GM18499 (cell line): ENCODE measurements at regions not wholly inside any gene's neighbourhood (a gene's known extent, or its start where the extent isn't known, plus 50 kb on each side); places are given as distances from the start of the nearest gene placed in this dataset.
"Not testable (repeated sequence)": the region's sequence is repeated elsewhere in the genome, so short reads cannot be mapped to it uniquely, and the experiment has no call there.

ENCODE experiments used
- ATAC-seq: cut with Tn5 transposase; IDR thresholded peaks from one replicate; pipeline ENCODE4 v1.9.1; 2021; ENCODE audit warnings: moderate number of reproducible peaks; ENCODE audit not compliant: insufficient read depth, unreplicated experiment

GRCh38 chr13:69649063-69649392, 458.6 kb upstream of the ATXN8OS start:
- ATAC-seq: no peak

DNA sequence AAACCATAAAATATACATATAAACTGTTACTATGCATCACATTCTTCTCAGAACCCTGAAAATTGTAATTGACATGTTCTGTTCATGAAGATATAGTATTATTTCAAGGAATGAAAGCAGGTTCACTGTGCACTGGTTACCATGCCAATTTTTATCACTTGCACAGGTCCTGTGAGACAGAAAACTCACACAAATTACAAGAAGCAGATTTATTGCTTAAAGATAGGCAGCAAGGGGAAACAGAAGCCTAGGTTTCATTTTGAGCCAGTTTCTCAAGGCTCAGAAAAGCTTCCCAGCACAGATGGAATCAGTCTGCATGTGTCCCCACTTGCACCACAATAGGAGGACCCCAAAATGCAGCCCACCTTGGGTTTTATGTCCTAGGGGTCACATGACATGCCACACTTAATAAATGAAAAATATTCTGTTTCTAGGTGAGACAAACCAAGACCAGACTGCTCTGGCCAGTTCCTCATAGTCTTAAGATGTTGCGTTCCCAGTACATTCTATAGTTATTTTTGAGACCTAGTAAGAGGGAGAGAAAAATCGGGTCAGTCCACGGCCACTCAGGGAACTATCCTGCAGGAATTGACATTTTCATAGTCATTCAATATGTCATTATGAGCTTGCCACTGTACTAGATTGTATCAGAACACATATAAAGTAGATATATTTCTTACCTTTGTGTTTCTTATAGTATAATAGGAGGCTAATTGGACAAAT, 459.1 kb upstream of the ATXN8OS start:
- no peak for ATAC-seq

DNA sequence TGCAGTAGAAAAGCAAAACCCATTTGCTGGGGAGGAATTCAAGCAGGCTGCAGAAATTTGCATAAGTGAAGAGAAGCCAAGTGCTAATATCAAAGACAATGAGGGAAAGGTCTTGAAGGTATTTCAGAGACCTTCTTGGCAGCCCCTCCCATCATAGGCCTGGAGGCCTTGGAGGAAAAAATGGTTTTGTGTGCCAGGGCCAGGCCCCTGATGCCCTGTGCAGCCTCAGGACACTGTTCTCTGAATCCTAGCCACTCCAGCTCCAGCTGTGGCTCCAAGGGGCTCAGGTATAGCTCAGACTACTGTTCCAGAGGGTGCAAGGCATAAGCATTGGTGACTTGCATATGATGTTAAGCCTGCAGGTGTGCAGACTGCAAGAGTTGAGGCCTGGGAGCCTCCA, 463.2 kb upstream of the ATXN8OS start:
- no peak for ATAC-seq

DNA sequence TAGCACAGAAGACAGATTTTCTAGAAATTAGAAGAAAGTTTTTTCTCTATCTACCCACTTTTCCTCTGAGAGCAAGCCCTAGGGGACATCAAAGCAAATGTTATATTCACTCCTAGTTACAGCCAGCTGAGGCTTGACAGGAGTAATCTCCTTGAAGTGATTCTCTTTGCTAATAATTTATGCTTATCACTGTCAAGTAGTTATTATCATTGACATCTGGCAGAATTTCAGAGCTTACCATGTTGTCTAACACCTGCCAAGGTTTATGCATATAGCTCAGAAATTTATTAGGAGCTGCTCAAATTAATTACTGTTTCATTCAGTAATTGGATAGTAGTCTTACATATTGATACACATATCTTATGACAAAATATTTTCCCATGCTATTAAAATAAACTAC, 465.9 kb upstream of the ATXN8OS start:
- ATAC-seq: no peak

DNA sequence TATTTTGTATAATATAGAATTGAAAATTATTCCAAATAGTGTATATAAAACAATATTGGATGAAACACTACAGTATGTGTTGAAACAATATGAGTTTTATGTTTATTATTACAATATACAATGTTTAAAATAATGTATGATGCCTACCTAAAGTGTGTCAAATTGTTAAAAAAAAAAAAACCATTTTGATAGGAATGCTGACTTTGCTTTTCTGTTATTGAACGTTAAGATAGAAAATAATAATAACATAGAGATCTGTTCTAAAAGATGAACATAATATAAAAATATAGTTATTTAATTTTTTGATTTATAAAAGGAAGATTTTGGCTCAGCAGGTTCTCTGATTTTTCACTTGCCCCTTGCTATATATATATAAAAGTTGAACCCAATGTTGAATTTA, 474.6 kb upstream of the ATXN8OS start:
- no peak for ATAC-seq

DNA sequence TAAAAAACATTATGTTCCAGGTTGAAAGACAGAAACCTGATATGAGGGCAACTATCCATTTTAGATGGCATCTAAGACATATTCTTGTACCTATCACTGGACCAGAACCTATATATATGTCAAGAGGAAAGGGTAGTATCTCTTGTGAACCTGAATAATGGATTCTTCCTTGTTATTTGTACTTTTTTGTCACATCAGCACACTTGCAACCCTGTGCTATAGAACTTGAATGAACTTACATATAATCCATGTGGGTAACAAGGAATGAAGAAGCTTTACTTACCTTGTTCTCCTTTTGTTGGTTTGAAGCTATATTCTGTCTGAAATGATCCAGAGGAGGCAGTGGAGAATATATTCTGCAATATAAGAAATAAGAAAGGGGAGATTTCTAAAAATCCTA, 483.7 kb upstream of the ATXN8OS start:
- ATAC-seq: no peak

- ATAC-seq: no peak
Observed at GRCh38 chr13:69619651-69620050, 488.0 kb upstream of the ATXN8OS start.

DNA sequence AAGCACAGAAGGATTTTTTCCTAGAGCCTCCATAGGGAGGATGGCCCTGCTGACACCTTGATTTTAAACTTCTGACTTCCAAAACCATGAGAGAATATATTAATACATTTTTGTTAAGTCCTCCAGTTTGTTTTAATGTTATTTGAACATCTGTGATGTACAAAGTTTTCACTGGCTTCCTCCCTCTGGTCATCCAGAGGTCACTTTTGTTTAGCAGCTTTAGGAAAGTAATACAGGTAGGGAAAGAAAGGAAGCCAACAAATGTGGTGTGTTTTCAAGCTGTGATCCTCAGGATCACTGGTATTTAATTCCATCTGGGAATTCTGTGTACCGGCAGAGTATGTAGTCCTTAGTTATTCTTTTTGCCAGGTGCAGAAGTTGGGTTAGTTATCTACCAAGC, 488.8 kb upstream of the ATXN8OS start:
- ATAC-seq: no peak

DNA sequence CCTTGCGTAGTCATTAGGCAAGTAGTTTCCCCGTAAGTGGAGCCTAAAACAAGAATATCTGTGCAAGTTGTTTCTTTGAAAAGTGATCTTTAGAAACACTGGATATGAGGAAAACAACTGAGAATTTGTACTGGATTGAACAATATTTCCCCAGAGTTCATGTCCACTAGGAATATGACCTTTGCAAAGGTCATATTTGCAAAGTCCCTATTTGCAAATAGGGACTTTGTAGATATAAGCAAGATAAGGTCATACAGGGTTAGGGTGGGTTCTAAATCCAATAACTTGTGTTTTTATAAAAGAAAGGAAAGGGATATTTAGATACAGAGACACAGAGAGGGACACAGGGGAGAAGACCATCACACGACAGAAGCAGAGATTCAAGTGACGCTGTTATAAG, 489.2 kb upstream of the ATXN8OS start:
- ATAC-seq: no peak

DNA sequence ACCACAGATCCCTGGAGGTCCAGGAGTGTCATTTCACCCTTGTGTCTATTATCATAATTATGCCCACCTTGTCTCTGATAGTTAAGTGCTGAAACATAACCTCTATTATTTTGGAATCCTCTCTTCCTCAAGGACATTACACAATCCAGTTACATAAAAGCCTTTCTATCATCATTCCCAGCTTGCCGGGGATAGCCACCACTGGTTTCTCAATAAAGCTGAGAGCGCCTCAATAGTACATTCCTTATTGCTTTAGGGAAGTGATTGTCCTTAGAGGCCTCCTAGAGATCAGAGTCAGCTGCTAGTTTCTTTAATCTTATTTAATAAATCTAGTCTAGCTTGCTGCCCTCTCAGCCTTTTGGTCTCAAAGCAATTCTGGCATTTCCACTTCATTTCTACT, 490.0 kb upstream of the ATXN8OS start:
- no peak for ATAC-seq

DNA sequence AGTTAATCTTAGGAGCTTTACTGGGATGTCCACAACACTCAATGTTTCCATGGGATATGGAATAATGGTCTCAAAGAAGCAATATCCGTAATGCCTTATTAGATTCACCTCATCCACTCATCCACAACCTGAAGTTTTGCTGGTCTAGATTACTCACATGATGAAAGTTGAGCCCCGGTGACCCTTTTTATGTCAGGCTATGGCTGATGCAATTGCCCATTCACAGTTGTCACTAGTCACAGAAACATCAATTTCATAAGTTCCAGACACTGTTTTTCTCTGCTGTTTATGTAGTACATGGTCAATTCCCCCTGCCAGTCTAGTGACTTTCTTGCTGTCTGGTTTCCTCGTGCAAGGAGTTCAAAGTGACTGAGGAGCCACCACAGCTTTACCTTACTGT, 491.2 kb upstream of the ATXN8OS start:
- no peak for ATAC-seq

GRCh38 chr13:69615055-69615454, 492.6 kb upstream of the ATXN8OS start:
- not testable (repeated sequence) for ATAC-seq

- no peak for ATAC-seq
Observed at GRCh38 chr13:69604698-69605097, 502.9 kb upstream of the ATXN8OS start.

DNA sequence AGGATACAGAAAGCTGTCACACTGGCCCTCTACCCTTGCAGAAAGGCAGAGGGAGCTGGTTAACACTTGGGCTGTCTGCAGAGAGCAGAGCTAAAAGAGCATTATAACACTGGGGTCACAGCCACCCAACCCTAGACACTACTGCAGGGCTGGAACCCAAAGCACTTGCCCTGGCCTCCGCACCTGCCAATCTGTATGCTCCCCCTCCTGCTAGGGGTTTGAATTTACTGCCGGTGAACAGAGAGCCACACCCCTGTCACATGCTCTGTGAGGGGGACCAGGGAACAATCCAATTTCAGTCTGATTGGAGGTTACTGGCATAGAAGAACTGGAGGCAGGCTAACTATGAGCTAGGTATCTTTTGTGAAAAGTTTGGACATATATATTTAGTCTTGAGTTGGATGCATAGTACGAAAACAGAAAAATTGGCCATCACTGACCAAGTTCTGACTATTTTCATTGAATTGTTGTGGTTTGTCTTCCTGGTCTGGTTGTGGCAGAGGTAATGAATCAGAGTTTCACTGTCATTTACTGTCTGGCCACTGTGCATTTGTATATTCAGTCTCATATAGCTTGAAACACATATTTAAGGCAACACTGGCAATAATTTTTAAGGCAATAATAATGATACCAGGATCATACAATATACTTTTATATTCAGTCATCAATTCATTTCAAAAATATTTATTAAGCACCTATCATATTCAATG, 504.3 kb upstream of the ATXN8OS start:
- no peak for ATAC-seq

GRCh38 chr13:69601661-69602060, 506.0 kb upstream of the ATXN8OS start:
- ATAC-seq: no peak

DNA sequence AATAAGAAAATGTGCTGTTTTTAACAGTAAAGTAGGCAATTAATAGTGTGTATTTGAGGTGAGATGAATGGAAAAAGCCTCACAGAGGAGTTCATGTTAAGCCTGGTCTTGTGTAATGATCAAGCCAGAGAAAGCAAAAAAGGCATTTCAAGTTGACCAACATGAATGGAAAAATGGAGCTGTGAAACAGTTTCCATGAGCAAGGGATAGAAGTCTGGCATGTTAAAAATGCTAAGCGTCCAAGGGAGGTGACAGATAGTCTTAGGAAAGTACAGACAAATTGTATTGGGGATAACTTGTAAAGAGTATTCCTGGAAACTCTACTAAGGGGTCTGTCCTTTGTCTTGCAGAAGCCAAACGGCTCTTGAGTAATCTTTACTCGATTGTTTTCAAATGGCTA, 506.8 kb upstream of the ATXN8OS start:
- ATAC-seq: no peak

DNA sequence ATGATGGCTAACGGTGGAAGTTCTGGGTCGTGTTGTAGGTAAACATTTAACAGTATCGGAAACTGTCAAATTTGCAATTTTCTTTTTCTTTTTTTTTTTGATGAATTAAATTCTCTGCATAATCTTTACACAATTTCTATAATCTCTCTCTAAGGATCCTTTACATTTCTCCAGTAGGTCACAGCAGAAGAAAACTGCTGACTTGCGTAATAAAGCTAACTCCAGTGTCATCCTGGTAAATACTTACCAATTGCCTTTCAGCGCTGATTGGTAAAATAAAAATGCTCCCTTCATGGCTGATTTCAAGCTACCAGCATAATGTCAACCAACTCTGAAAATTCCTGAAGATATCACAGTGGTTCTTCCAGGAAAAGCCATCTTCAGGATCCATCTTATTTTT, 510.5 kb upstream of the ATXN8OS start:
- no peak for ATAC-seq

GRCh38 chr13:69595181-69595580, 512.4 kb upstream of the ATXN8OS start:
- no peak for ATAC-seq

- ATAC-seq: no peak
Observed at GRCh38 chr13:69591437-69591836, 516.2 kb upstream of the ATXN8OS start.

DNA sequence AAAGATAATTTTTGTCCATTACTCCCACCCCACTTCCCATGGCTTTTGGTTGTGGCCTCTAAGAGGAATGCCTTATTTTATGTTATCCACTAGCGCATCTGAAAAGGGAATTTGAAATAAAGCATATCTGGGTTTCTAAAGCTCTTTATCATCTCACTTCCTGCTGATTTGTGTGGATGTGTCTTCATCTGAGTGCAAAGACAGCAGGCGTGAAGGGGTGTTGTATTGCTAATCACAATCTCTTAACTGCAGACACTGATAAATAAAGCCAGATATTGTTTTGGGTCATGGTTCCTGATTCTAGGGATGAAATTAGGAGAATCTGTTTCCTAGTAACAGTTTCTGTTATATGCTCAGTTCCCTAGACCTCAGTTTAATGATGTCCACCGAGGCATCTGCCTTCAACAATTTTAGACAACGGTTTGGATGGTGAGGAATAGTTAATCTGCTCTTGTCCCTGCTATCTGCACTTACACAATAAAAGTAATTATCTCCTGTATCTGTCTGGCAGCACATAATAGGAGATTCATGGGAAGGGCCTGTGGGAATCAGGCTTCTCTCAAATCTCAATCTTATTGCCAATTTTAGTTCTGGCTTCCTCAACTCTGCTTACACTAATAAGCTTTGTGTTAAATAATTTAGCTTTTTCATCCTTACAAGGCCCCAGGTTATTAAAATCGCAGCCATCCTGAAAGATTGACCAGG, 517.9 kb upstream of the ATXN8OS start:
- ATAC-seq: no peak

- no peak for ATAC-seq
Observed at GRCh38 chr13:69585656-69586055, 522.0 kb upstream of the ATXN8OS start.

- ATAC-seq: no peak
Observed at GRCh38 chr13:69580255-69580654, 527.4 kb upstream of the ATXN8OS start.
